BE2C (cell line): ENCODE measurements at regions not wholly inside any gene's neighbourhood (a gene's known extent, or its start where the extent isn't known, plus 50 kb on each side); places are given as distances from the start of the nearest gene placed in this dataset.

Experiments used
- DNase-seq: peaks from one replicate; pipeline ENCODE4 v3.0.0-alpha.2; 2020
- H3K27me3 ChIP-seq: fragments of 250-450 bp; sonication (Bioruptor Pico); 2 replicates; pipeline ENCODE4 v1.5.1; 2020; ENCODE audit warnings: mild to moderate bottlenecking
- H3K36me3 ChIP-seq: fragments of 250-450 bp; sonication (Bioruptor Pico); 2 replicates; pipeline ENCODE4 v1.5.1; 2020; ENCODE audit warnings: mild to moderate bottlenecking
- H3K4me1 ChIP-seq: fragments of 250-450 bp; sonication (Bioruptor Pico); 2 replicates; pipeline ENCODE4 v1.5.1; 2020
- H3K4me3 ChIP-seq: 2 replicates; pipeline ENCODE4 v1.5.1; 2011; ENCODE audit warnings: low read depth, low read length
- H3K9me3 ChIP-seq: fragments of 250-450 bp; sonication (Bioruptor Pico); 2 replicates; pipeline ENCODE4 v1.5.1; 2020
- TF ChIP-seq, protein P1 (sequence below): IDR thresholded peaks from 2 replicates; pipeline ENCODE4 v1.5.1; 2012; ENCODE audit warnings: mild to moderate bottlenecking, low read depth, low read length

DNA sequence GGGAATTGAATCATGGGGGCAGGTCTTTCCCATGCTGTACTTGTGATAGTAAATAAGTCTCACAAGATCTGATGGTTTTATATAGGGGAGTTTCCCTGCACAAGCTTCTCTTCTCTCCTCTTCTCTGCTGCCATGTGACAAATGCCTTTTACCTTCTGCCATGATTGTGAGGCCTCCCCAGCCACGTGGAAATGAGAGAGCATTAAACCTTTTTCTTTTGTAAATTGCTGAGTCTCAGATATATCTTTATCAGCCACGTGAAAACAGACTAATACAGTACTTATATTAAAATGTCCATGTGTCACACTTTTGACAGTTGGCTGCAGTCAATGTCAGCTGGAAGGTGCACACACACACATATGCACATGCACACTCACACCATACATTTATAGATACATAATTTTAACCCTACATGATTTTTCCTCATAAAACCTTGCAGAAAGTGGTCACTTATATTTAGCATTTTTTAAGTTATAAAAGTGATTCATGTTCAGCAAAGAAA, 128.9 kb downstream of the OTOR start:
- Histone ChIP-seq H3K9me3 (no peaks in the 10 kb centered on the region), H3K36me3 (no peaks in the 10 kb centered on the region), H3K4me3 (no peak overlapping the region), H3K27me3 (no peaks in the 10 kb centered on the region; the same call in 1 of the 2 replicates), H3K4me1 (no peaks in the 10 kb centered on the region)
- TF ChIP-seq, protein P1, sequence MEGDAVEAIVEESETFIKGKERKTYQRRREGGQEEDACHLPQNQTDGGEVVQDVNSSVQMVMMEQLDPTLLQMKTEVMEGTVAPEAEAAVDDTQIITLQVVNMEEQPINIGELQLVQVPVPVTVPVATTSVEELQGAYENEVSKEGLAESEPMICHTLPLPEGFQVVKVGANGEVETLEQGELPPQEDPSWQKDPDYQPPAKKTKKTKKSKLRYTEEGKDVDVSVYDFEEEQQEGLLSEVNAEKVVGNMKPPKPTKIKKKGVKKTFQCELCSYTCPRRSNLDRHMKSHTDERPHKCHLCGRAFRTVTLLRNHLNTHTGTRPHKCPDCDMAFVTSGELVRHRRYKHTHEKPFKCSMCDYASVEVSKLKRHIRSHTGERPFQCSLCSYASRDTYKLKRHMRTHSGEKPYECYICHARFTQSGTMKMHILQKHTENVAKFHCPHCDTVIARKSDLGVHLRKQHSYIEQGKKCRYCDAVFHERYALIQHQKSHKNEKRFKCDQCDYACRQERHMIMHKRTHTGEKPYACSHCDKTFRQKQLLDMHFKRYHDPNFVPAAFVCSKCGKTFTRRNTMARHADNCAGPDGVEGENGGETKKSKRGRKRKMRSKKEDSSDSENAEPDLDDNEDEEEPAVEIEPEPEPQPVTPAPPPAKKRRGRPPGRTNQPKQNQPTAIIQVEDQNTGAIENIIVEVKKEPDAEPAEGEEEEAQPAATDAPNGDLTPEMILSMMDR: no peak
- DNase-seq: no peak

DNA sequence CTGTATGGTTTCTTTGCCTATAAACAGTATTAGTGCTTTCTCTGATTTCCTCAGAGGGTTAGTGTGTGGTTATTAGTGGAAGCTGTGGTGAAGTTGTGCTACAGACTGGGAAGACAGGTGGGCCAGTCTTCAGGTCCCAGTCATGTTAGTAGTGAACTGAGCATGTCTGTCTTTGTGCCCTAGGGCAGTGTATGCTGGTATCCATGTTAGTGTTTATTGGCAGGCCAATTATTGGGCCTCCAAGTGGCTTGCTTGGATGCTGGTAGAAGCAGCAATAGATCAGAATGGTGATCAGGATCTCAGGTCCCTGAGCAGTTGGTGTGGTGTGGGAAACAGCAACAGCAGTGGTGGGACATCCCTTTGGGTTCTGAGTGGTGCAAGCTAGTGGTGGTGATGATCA, 137.6 kb downstream of the OTOR start:
- H3K4me3 ChIP-seq: no peak overlapping the region
- no peaks in the 10 kb centered on the region for H3K36me3 ChIP-seq
- no peaks in the 10 kb centered on the region for H3K9me3 ChIP-seq
- H3K4me1 ChIP-seq: no peaks in the 10 kb centered on the region
- DNase-seq: no peak
- TF ChIP-seq, protein P1: no peak
- H3K27me3 ChIP-seq: no peaks in the 10 kb centered on the region; the same call in 1 of the 2 replicates

DNA sequence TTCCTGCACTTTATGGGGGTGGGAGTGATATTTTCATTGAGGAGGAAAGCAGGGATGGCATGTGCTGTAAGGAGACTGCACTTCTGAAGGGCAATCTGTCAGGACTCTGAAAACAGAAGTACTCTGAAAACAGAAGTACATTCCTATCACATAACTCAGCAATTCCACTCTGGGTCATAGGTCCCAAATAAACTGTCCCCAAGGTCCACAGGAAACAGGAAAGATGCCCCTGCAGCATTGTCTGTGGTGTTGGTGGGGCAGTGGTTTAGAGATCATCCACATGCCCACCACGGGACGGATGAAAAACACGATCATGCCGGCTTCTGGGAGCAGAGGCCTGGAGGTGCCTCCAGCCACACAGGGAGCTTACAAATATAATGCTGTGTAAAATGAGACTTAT, 150.3 kb downstream of the OTOR start:
- no peak for DNase-seq
- Histone ChIP-seq H3K4me3 (no peak overlapping the region), H3K4me1 (no peaks in the 10 kb centered on the region), H3K36me3 (no peaks in the 10 kb centered on the region), H3K27me3 (no peaks in the 10 kb centered on the region), H3K9me3 (no peaks in the 10 kb centered on the region)
- TF ChIP-seq, protein P1: no peak

DNA sequence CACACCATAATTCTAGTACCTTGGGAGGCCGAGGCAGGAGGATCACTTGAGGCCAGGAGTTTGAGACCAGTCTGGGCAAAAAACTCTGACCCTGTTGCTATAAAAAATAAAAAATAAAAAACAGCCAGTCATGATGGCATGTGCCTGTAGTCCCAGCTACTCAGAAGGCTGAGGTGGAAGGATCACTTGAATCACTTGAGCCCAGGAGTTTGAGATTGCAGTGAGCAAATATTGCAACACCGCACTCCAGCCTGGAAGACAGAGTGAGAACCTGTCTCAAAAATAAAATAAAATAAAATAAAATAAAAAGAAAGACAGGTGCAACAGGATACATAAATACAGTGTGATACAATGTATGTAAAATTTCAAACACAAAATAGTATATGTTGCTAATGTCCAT, 154.5 kb downstream of the OTOR start:
- Histone ChIP-seq H3K9me3 (no peaks in the 10 kb centered on the region), H3K27me3 (no peaks in the 10 kb centered on the region), H3K4me3 (no peak overlapping the region), H3K4me1 (no peaks in the 10 kb centered on the region), H3K36me3 (no peaks in the 10 kb centered on the region)
- TF ChIP-seq, protein P1: no peak
- no peak for DNase-seq

DNA sequence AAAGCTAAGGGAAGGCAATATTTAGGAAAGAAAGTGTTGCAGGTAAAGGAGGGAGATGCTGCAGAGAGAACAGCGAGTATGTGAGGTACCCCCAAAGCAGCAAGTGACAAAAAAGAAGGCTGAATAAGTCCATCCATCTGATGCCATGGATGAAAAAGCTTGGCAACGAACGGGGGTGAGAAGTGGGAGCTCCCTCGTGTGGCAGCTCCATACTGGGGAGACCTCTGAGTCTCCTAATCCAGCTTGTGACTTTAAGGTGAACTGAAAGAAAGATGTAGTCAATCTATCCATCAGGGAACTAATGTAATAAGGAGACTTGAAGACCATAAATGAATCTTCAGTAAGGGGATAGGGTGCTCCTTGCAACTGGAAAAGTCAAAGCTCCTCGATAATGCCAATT, 156.6 kb downstream of the OTOR start:
- H3K9me3 ChIP-seq: no peaks in the 10 kb centered on the region
- no peaks in the 10 kb centered on the region for H3K36me3 ChIP-seq
- no peaks in the 10 kb centered on the region for H3K27me3 ChIP-seq
- TF ChIP-seq, protein P1: no peak
- DNase-seq: no peak
- H3K4me1 ChIP-seq: no peaks in the 10 kb centered on the region
- no peak overlapping the region for H3K4me3 ChIP-seq

DNA sequence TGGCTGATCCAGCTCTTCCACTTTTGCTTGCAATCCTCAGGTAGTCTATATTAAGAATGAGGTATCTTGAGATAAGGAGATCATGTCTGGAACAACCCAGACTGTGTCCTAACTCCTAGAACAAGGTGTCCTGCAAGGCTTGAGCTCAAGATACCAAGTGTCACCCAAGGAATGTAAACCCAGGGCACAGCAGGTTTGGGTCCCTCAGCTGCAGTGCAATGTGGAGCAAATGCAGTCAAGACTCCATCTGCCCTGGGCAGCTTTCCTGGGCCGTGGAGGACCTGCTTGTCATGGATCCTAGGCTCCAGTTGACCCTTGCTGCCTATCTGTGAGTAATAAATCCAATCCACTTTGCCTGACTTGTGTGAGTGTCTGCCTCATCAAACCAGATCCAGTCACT, 166.1 kb downstream of the OTOR start:
- no peak for DNase-seq
- no peak overlapping the region for H3K4me3 ChIP-seq
- no peaks in the 10 kb centered on the region; the same call in 1 of the 2 replicates for H3K27me3 ChIP-seq
- H3K9me3 ChIP-seq: no peaks in the 10 kb centered on the region; the same call in 1 of the 2 replicates
- no peaks in the 10 kb centered on the region for H3K36me3 ChIP-seq
- TF ChIP-seq, protein P1: no peak
- H3K4me1 ChIP-seq: no peaks in the 10 kb centered on the region
